ENCODE measurements at regions not wholly inside any gene's neighbourhood (a gene's known extent, or its start where the extent isn't known, plus 50 kb on each side); places are given as distances from the start of the nearest gene placed in this dataset.

DNA sequence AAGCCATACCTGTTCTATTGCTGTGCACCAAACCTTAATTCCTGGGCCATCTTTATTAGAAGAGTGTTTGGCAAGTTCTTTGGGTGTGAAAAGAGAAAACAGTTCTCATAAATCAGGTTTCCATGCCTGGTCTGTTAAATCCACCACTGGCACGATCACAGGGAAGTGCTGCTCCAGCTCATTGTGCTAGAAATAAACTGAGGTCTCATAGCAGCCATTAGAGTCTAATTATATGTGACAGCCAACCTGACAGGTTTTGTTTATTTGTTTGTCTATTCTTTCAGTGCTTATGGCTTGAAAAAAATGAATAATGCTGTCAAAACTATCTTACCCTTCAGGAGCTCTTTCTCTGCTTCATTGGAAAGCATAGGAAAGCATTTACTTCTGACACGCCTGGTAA, 147.1 kb upstream of the CNTN6 start:
- no peak overlapping the region for H3K4me3 ChIP-seq (ENCODE audit: low read length)
- DNase-seq (ENCODE audit: low read depth), result no peak
- TF ChIP-seq CTCF (IDR thresholded peaks at IDR 0.05; ENCODE audit: insufficient read depth, low read depth, low read length, missing control alignments), result no peak

DNA sequence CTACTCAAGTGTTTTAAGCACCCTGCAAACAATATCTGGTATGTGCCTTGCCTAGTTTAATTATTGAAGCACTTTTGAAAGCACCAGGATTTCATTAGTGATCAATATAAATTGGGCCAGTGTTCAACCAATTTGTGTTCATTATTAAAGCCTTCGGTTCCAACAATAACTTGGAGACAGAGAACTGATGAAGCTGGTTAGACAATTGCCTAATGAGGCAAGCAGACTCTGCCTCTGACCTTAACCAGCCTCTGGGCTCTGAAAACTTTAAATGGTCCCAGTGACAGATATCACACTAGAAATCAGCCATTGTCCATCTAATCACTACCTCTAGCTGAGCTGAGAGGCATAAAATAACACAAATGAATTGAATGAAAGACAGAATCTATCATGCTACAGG, 139.9 kb upstream of the CNTN6 start:
- H3K4me3 ChIP-seq (ENCODE audit: low read length), result no peak overlapping the region
- TF ChIP-seq CTCF (IDR thresholded peaks at IDR 0.05; ENCODE audit: insufficient read depth, low read depth, low read length, missing control alignments), result no peak
- DNase-seq (ENCODE audit: low read depth), result no peak

DNA sequence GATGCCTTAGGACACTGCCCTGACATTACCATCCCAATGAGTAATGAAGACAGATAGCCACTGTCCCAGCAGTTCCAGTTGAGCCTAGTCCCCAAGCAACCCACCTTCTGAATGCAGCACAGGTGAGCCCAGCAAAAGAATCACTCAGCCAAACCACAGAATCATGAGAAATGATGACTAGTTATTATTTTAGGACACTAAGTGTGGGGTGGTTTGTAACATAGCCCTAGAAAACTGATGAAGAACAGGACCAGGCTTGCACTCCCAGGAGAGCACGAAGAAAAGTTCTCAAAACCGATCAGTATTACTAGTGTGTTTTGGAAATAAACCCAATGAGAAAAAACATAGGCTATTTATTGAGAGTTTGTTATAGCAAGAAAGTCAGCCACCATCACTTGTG, 129.6 kb upstream of the CNTN6 start:
- TF ChIP-seq CTCF (IDR thresholded peaks at IDR 0.05; ENCODE audit: insufficient read depth, low read depth, low read length, missing control alignments), result no peak
- no peak for DNase-seq (ENCODE audit: low read depth)
- no peak overlapping the region for H3K4me3 ChIP-seq (ENCODE audit: low read length)

DNA sequence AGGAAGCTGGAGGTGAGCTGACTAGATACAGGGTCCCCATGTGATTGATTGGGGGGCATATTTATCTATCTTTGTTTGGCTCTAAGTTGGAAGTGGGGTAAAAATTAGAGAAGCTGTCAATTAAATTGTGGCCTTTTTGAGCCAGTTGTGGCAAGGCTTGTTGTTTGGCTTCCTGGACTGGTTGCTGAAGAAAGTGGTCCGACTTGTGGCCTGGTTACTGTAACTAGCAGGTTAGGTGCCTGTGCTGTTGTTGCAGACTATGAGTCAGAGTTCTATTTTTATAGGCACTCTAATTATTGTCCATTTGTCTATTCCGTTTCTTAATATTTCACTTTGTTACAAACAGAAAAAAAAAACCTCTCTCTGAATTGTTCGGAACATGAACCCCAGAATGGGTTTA, 129.1 kb upstream of the CNTN6 start:
- no peak for TF ChIP-seq CTCF (IDR thresholded peaks at IDR 0.05; ENCODE audit: insufficient read depth, low read depth, low read length, missing control alignments)
- no peak overlapping the region for H3K4me3 ChIP-seq (ENCODE audit: low read length)
- DNase-seq (ENCODE audit: low read depth), result no peak

DNA sequence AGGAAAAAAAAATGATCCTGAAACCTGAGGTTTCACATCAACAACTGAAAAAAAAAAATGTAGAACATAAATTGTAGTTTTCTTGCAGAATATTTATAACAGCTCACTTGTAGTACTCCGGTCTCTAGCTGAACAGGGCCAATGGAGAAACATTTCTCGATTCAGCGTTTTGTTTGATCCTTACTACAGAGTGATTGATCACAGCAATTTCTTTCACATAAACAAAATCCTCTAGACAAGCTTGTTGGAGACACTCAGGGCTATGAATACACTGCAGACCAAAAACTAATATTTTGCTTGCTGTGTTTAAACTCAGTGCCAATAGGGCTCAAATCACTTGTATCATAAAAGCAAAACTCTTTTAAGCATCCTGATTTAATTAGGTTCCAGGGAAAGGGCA, 127.0 kb upstream of the CNTN6 start:
- DNase-seq (ENCODE audit: low read depth), result no peak
- no peak overlapping the region for H3K4me3 ChIP-seq (ENCODE audit: low read length)
- no peak for TF ChIP-seq CTCF (IDR thresholded peaks at IDR 0.05; ENCODE audit: insufficient read depth, low read depth, low read length, missing control alignments)

DNA sequence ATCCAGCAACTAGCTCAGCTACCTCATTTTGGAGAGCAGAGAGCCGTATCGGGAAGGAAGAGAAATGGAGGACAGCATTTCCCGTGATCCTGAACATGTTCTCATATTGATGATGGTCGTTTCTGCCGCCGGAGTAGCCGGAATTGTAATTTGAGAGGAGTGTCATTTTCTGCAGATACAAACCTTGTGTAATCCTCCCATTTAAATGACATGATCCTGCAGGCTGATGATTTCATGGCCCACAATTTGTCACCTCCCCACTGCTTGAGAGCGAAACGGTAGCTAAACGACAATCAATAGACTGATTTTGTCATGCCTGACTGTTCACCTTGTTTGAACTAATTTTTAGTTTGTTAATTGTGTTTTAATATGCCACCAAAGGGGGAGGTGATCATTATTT, 126.5 kb upstream of the CNTN6 start:
- H3K4me3 ChIP-seq (ENCODE audit: low read length), result no peak overlapping the region
- no peak for DNase-seq (ENCODE audit: low read depth)
- TF ChIP-seq CTCF (IDR thresholded peaks at IDR 0.05; ENCODE audit: insufficient read depth, low read depth, low read length, missing control alignments), result no peak

DNA sequence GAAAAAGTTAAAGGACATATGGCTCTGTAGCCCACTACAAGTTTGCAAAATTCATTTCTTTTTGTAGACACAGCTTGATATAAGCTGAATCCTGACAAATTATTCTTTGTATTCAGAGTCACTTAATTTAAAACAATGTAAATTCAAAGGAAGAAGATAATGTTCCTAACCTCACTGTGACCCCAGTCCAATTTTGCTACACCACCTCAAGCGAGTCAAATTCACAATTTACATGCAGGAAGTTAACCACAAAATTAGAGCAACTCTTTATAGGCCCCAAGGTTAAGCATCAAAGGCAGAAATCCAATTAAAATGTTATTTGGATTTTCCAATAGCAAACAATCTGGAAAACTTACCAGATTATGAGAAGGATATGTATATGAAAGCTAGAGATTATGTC, 119.5 kb upstream of the CNTN6 start:
- TF ChIP-seq CTCF (IDR thresholded peaks at IDR 0.05; ENCODE audit: insufficient read depth, low read depth, low read length, missing control alignments), result no peak
- DNase-seq (ENCODE audit: low read depth), result no peak
- no peak overlapping the region for H3K4me3 ChIP-seq (ENCODE audit: low read length)

Measured in epithelial cell of esophagus (primary cell).